GM12872 (cell line): ENCODE measurements at regions not wholly inside any gene's neighbourhood (a gene's known extent, or its start where the extent isn't known, plus 50 kb on each side); places are given as distances from the start of the nearest gene placed in this dataset.

ENCODE experiments used
- CTCF ChIP-seq: IDR thresholded peaks from 3 replicates; pipeline ENCODE4 v1.5.1; 2011; ENCODE audit warnings: low read depth, mild to moderate bottlenecking, low read length, moderate library complexity; ENCODE audit not compliant: insufficient read depth

- no peak for TF ChIP-seq CTCF
Measured at GRCh38 chr16:26211542-26211941, 519.8 kb downstream of the HS3ST4 start.

DNA sequence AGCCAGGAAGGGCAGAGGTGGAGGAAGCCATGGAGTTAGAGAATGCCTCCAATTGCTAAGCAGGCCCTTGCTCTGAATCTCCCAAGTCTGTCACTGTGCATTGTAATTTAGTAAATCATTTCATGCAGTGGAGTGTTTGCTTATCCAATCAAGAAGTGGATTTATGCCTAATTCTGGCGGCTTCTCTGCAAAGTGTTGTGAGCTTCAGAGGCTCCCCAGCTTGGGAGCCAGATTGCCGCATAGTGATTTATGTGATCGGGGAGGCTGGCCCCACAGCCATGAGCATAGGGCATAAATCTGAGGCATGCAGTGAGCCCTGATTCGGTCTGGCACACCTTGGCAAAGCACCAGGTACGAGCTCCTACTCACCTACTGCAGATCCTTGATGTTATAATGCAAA, 520.8 kb downstream of the HS3ST4 start:
- TF ChIP-seq CTCF: no peak

DNA sequence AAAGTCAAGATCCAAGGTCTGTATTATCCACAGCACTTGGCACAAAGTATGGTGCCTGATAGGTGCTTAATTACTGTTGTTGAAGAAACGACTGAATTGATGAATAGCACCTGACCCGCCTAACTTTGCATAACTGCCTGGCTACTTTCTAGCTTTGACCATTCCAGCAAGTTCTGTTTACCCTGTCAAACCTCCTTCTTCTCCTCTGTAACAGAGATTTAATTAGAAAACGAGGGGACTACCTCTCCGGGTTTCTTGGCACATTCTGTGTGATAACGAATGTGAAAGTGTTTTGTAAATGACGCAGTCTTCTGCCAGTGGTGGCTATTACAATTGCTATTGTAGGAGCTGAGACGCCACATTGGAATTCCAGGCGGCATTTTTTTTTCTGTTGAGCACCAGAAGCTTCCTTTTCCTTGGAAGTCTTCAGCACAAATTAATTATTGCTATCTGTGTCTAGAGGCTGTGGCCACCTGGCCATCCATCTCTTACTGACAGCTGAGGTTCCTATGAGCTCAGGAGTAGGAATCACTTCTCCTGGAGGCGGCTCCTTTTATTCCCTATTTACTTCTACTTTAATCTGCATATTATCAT, 522.9 kb downstream of the HS3ST4 start:
- no peak for TF ChIP-seq CTCF

- TF ChIP-seq CTCF: no peak
Measured at GRCh38 chr16:26220894-26221293, 529.1 kb downstream of the HS3ST4 start.

GRCh38 chr16:26231647-26232046, 539.9 kb downstream of the HS3ST4 start:
- TF ChIP-seq CTCF: no peak

GRCh38 chr16:26240807-26241206, 549.0 kb downstream of the HS3ST4 start:
- TF ChIP-seq CTCF: no peak

GRCh38 chr16:26247063-26247462, 555.3 kb downstream of the HS3ST4 start:
- no peak for TF ChIP-seq CTCF
